Panc1 (cell line): ENCODE measurements at regions not wholly inside any gene's neighbourhood (a gene's known extent, or its start where the extent isn't known, plus 50 kb on each side); places are given as distances from the start of the nearest gene placed in this dataset.
A peak's percentile ranks its signal among the peaks of the same experiment; 100 is the strongest.
"Not testable (repeated sequence)": the region's sequence is repeated elsewhere in the genome, so short reads cannot be mapped to it uniquely, and the experiment has no call there.

Source experiments
- ATAC-seq: fragments of 200-7000 bp; cut with Tn5 transposase; 2 replicates; pipeline ENCODE4 v1.9.1; 2020; ENCODE audit warnings: mild to moderate bottlenecking, moderate library complexity
- BruUV-seq: library from RNA; stranded (reverse); fragments of 400-500 nt; replicated peaks from 2 replicates; lab custom pipeline; 2021; lab: Mats Ljungman, UMichigan
- CTCF ChIA-PET: fragments of 300-600 bp; sonication (Branson Sonifier 250); formaldehyde crosslinking; loops from one replicate; lab custom pipeline; 2022; ENCODE audit warnings: antibody characterized with exemption; lab: Charles Lee
- POLR2A ChIA-PET: fragments of 300-600 bp; sonication (Branson Sonifier 250); formaldehyde crosslinking; loops from one replicate; lab custom pipeline; 2022; ENCODE audit warnings: antibody characterized with exemption; lab: Charles Lee
- DNase-seq: peaks from one replicate; pipeline ENCODE4 v3.0.0-alpha.2; 2010; ENCODE audit warnings: low read depth, low spot score
- H3K27ac ChIP-seq: 2 replicates; pipeline ENCODE4 v1.5.1; 2011; ENCODE audit warnings: mild to moderate bottlenecking, low read length, inconsistent platforms
- H3K27me3 ChIP-seq: fragments of 200-500 bp; sonication (Bioruptor generic); 2 replicates; pipeline ENCODE4 v1.6.0; 2014; ENCODE audit warnings: low read length, inconsistent platforms; ENCODE audit not compliant: control insufficient read depth, insufficient read depth
- H3K36me3 ChIP-seq: fragments of 200-500 bp; sonication (Bioruptor generic); 2 replicates; pipeline ENCODE4 v1.5.1; 2014; ENCODE audit warnings: inconsistent platforms, mild to moderate bottlenecking, low read length, moderate library complexity; ENCODE audit not compliant: control insufficient read depth, insufficient read depth
- H3K4me1 ChIP-seq: 2 replicates; pipeline ENCODE4 v1.5.1; 2011; ENCODE audit warnings: inconsistent platforms, mild to moderate bottlenecking, low read length, moderate library complexity; ENCODE audit not compliant: control insufficient read depth, insufficient read depth
- H3K4me3 ChIP-seq, 2 experiments: 2 replicates each; pipeline ENCODE4 v1.5.1; 2011 to 2012; ENCODE audit warnings: low read depth in 2 of 2, low read length in 2 of 2, mild to moderate bottlenecking in 2 of 2, inconsistent platforms in 1 of 2, moderate library complexity in 1 of 2
- H3K9me3 ChIP-seq: fragments of 200-500 bp; sonication (Bioruptor generic); 2 replicates; pipeline ENCODE4 v1.5.1; 2014; ENCODE audit warnings: low read depth, mild to moderate bottlenecking, inconsistent platforms, low read length, moderate library complexity; ENCODE audit not compliant: control insufficient read depth, insufficient read depth
- CTCF ChIP-seq: fragments of 450-650 bp; IDR thresholded peaks from 2 replicates; pipeline ENCODE4 v1.5.1; 2017; ENCODE audit warnings: mild to moderate bottlenecking
- POLR2AphosphoS5 ChIP-seq: IDR thresholded peaks from 2 replicates; pipeline ENCODE4 v1.6.1; 2012; ENCODE audit warnings: mild to moderate bottlenecking, low read depth, low read length, moderate library complexity
- SIN3A ChIP-seq: IDR thresholded peaks from 2 replicates; pipeline ENCODE4 v1.6.1; 2012; ENCODE audit warnings: low read depth, mild to moderate bottlenecking, low read length, moderate library complexity, borderline replicate concordance; ENCODE audit not compliant: insufficient read depth
- TCF7L2 ChIP-seq: IDR thresholded peaks from 2 replicates; pipeline ENCODE4 v1.6.1; 2011; ENCODE audit warnings: mild to moderate bottlenecking, low read depth, low read length, inconsistent platforms
- in situ Hi-C: cut with HindIII; loops from 2 replicates; pipeline ENCODE4 v1.10.0; 2016; ENCODE audit warnings: low sequenced_read_pairs, low pct_unique_long_range_greater_than_20kb
- intact Hi-C: fragments of 100-400 bp; cut with micrococcal nuclease; formaldehyde crosslinking; loops from one replicate; pipeline ENCODE4 v1.10.0; 2022; ENCODE audit not compliant: unreplicated experiment
- TF ChIP-seq, protein P1 (sequence below), 2 experiments: IDR thresholded peaks; 2 replicates each; pipeline ENCODE4 v1.6.1; 2011 to 2012; ENCODE audit warnings: low read depth in 2 of 2, control low read depth in 1 of 2, low read length in 1 of 2, mild to moderate bottlenecking in 1 of 2, moderate library complexity in 1 of 2; ENCODE audit not compliant: insufficient read depth in 1 of 2

- H3K27me3 ChIP-seq: no peaks in the 10 kb centered on the region
- peaks cover 21% of the 10 kb centered on the region for H3K4me1 ChIP-seq
- ChIA-PET CTCF (no interaction called here), POLR2A (interaction anchor here (0.6 kb wide), 1 partner anchor 187 kb away, joined by 3 read pairs; no protein-coding TSS in a partner anchor)
- peak overlapping the region; percentile 12; the same call in 1 of the 2 replicates for H3K27ac ChIP-seq
- in situ Hi-C loops: no loop called here
- TF ChIP-seq POLR2AphosphoS5 (no peak), TCF7L2 (no peak), SIN3A (no peak)
- TF ChIP-seq, protein P1, sequence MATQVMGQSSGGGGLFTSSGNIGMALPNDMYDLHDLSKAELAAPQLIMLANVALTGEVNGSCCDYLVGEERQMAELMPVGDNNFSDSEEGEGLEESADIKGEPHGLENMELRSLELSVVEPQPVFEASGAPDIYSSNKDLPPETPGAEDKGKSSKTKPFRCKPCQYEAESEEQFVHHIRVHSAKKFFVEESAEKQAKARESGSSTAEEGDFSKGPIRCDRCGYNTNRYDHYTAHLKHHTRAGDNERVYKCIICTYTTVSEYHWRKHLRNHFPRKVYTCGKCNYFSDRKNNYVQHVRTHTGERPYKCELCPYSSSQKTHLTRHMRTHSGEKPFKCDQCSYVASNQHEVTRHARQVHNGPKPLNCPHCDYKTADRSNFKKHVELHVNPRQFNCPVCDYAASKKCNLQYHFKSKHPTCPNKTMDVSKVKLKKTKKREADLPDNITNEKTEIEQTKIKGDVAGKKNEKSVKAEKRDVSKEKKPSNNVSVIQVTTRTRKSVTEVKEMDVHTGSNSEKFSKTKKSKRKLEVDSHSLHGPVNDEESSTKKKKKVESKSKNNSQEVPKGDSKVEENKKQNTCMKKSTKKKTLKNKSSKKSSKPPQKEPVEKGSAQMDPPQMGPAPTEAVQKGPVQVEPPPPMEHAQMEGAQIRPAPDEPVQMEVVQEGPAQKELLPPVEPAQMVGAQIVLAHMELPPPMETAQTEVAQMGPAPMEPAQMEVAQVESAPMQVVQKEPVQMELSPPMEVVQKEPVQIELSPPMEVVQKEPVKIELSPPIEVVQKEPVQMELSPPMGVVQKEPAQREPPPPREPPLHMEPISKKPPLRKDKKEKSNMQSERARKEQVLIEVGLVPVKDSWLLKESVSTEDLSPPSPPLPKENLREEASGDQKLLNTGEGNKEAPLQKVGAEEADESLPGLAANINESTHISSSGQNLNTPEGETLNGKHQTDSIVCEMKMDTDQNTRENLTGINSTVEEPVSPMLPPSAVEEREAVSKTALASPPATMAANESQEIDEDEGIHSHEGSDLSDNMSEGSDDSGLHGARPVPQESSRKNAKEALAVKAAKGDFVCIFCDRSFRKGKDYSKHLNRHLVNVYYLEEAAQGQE (IDR thresholded peaks at IDR 0.05; ENCODE audit: insufficient read depth in 1 of 2, low read depth in 2 of 2, low read length in 1 of 2): no peak
- intact Hi-C loops: loop anchor here (5.0 to 10.0 kb wide), 2 partner anchors 113 to 1021 kb away; no protein-coding TSS in a partner anchor
- no peak for ATAC-seq
- H3K9me3 ChIP-seq: no peaks in the 10 kb centered on the region
- BruUV-seq: no TSS peak
- no peak overlapping the region for H3K4me3 ChIP-seq
- no peaks in the 10 kb centered on the region for H3K36me3 ChIP-seq
- no peak for DNase-seq
These were observed 167.0 kb upstream of the TBL1XR1 start for GRCh38 chr3:177364236-177364635.

DNA sequence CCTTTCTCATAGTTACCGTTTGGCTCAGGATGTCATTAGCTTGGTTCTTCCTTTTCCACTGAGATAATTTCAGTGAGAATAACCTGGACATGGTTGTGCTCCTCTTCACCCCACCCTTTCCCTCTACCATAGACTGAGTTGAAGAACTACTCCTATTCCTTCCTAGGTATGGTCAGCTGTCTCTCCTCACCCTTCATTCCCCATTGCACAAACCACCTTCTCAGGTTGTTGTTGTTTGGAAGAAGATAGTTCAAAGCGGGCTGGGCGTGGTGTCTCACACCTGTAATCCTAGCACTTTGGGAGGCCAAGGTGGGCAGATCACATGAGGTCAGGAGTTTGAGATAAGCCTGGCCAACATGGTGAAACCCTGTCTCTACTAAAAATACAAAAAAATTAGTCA, 168.0 kb upstream of the TBL1XR1 start:
- in situ Hi-C loops, BruUV-seq, CTCF ChIA-PET, DNase-seq, H3K36me3 ChIP-seq, H3K4me3 ChIP-seq, ATAC-seq, H3K27me3 ChIP-seq, H3K9me3 ChIP-seq: not testable (repeated sequence)
- Histone ChIP-seq H3K4me1 (peaks cover 16% of the 10 kb centered on the region), H3K27ac (peak overlapping the region; percentile 12; the same call in 1 of the 2 replicates)
- intact Hi-C loops: loop anchor here (10.0 kb wide), 1 partner anchor 1020 kb away; no protein-coding TSS in a partner anchor
- POLR2A ChIA-PET: interaction anchor here (0.6 kb wide), 1 partner anchor 138 kb away, joined by 3 read pairs; no protein-coding TSS in a partner anchor

DNA sequence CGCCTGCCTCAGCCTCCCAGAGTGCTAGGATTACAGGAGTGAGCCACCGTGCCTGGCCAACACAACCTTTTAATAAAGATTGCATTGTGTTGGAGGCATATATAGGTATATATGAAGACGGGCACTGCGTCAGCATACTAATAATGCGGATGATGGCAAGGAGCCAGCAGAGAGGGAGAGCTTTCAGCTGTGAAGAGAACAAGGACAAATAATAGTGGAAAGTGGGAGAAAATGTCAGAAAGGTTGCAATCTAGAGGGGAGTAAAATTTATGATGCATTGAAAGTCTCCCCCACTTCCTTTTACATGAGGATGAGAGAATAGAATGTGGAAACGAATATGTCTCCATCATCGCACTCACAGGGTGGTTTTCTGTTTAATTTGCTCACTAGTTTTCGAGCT, 170.5 kb upstream of the TBL1XR1 start:
- ATAC-seq (no peak), DNase-seq (no peak)
- BruUV-seq: no TSS peak
- Histone ChIP-seq H3K4me1 (peaks cover 9% of the 10 kb centered on the region), H3K27me3 (no peaks in the 10 kb centered on the region), H3K36me3 (no peaks in the 10 kb centered on the region), H3K9me3 (no peaks in the 10 kb centered on the region), H3K27ac (no peak overlapping the region), H3K4me3 (no peak overlapping the region)
- POLR2A ChIA-PET: interaction anchor here (0.7 kb wide), 1 partner anchor 169 kb away, joined by 3 read pairs; no protein-coding TSS in a partner anchor
- in situ Hi-C loops: no loop called here
- intact Hi-C loops: loop anchor here (10.0 kb wide), 1 partner anchor 1017 kb away; no protein-coding TSS in a partner anchor
- TF ChIP-seq TCF7L2 (no peak), POLR2AphosphoS5 (no peak), CTCF (no peak), SIN3A (no peak)
- TF ChIP-seq, protein P1 (IDR thresholded peaks at IDR 0.05; ENCODE audit: insufficient read depth in 1 of 2, low read depth in 2 of 2, low read length in 1 of 2): no peak
- CTCF ChIA-PET: interaction anchor here (0.6 kb wide), 1 partner anchor 238 kb away, joined by 7 read pairs; no protein-coding TSS in a partner anchor
